Stimulated activated naive CD8-positive, alpha-beta T cell treated with anti-CD3 and anti-CD28 coated beads, Interleukin-15, amount 100 ng/mL, for 72 hours (primary cell): ENCODE measurements at regions not wholly inside any gene's neighbourhood (a gene's known extent, or its start where the extent isn't known, plus 50 kb on each side); places are given as distances from the start of the nearest gene placed in this dataset.

Source experiments
- ATAC-seq: fragments of 150-1000 bp; cut with Tn5 transposase; 2 replicates; pipeline ENCODE4 v1.10.0; 2021; ENCODE audit warnings: mild to moderate bottlenecking, moderate library complexity
- DNase-seq, 2 donors: peaks; one replicate each; pipeline ENCODE4 v3.0.0; 2021 to 2022
- H3K27ac Mint-ChIP-seq, 2 donors: one replicate each; pipeline ENCODE4 v1.8.0; 2022; ENCODE audit warnings: mild to moderate bottlenecking in 2 of 2, mixed read lengths in 2 of 2, moderate library complexity in 2 of 2
- H3K27me3 Mint-ChIP-seq: one replicate; pipeline ENCODE4 v1.8.0; 2022; ENCODE audit warnings: mixed read lengths
- H3K4me1 Mint-ChIP-seq: one replicate; pipeline ENCODE4 v1.8.0; 2022; ENCODE audit warnings: mild to moderate bottlenecking, mixed read lengths
- H3K4me3 Mint-ChIP-seq, 2 donors: one replicate each; pipeline ENCODE4 v1.8.0; 2022; ENCODE audit warnings: mild to moderate bottlenecking in 2 of 2, mixed read lengths in 2 of 2, moderate library complexity in 1 of 2
- H3K9me3 Mint-ChIP-seq, 2 donors: one replicate each; pipeline ENCODE4 v1.8.0; 2022; ENCODE audit warnings: mixed read lengths in 2 of 2

DNA sequence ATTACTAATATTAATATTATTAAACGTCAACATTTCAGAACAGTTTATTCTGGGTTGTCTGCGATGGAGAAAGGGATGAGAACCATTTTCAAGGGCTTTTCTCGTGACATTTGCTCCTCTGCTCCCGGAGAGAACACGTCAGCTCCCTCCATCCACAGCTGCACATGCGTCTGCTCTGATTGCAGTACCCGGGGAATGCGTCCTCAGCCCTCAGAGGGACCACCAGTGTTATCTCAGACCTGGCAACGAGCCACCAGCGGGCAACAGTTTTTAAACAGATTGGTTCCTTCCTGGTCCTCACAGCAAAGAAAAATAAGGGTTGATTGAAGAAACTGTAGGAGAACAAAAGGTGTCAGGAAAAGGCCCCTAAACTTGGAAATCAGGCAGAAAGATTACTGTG, 202.2 kb upstream of the ADAMTS9 start:
- Mint-ChIP-seq H3K27me3 (no peaks in the 10 kb centered on the region), H3K4me3 (no peak overlapping the region), H3K9me3 (peaks cover 15 to 16% of the 10 kb centered on the region in 2 donors), H3K4me1 (no peaks in the 10 kb centered on the region), H3K27ac (no peak overlapping the region)
- ATAC-seq (no peak), DNase-seq (no peak)

DNA sequence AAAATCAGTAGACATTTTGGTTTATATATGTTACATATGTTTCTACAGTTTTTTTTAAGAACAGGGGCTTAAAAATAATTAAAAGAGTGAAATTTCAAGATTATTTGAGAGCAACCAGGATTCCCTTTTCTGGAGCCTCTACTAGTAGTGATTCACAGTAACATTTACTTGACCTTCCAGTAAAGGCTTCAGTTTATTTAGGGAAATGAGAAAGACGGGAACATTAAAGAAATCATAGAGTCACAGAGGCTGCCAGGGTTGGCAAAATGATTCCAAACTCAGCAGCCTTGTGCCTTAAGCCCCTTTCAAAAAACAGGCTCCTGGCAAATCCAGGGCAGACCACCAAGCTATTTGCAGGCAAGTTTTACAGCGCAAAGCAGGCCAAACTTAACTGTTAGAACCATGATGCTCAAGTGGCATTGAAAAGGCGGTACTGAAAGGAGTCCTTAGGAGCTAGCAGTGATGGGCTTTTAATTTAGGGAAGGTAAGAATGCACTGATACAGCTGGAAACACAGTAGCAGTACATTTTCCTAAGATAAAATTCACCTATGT, 201.1 kb upstream of the ADAMTS9 start:
- Mint-ChIP-seq H3K4me3 (no peak overlapping the region), H3K27ac (no peak overlapping the region), H3K9me3 (peaks cover 15 to 16% of the 10 kb centered on the region in 2 donors), H3K4me1 (no peaks in the 10 kb centered on the region), H3K27me3 (no peaks in the 10 kb centered on the region)
- no peak for ATAC-seq
- no peak for DNase-seq

DNA sequence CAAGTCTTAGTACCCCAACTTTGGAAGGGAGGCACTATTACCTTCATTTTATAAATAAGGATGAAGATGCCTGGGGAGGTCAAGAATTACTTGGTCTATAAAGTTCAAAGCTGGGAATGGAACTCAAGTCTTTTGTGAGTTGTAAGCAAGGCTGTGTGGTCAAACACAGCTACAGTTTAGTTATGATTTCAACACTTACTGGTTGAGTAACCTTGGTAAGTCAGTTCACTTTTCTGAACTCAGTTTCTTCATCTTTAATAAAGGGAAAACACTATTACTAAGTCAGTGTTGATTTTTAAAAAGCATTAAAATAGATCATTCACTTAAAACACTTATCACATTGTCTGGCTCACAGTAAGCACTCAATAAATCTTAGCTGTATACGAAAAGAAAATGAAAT, 200.4 kb upstream of the ADAMTS9 start:
- Mint-ChIP-seq H3K4me3 (no peak overlapping the region), H3K4me1 (no peaks in the 10 kb centered on the region), H3K27me3 (no peaks in the 10 kb centered on the region), H3K9me3 (peaks cover 12% of the 10 kb centered on the region in 2 donors), H3K27ac (no peak overlapping the region)
- no peak for DNase-seq
- ATAC-seq, result no peak

DNA sequence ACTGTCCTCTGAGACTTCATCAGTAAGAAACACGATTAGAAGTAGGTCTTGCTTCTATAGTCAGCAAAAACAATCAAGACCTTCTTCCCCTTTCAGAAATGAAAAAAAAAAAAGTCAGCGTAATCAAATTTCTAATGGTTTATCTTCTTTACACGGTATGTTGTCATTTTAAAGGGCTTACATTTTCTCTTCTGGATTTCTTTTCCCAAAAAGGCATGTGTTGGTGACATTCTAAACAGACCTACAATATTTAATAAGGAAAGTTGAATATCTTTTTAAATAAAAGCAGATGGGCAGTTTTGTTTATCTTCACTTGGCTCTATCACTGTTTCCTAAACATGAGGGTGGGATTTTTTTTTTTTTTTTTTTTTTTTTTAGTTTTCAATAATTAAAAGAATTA, 197.3 kb upstream of the ADAMTS9 start:
- DNase-seq, result no peak
- no peaks in the 10 kb centered on the region for H3K4me1 Mint-ChIP-seq
- H3K9me3 Mint-ChIP-seq, result peaks cover 11 to 14% of the 10 kb centered on the region in 2 donors

DNA sequence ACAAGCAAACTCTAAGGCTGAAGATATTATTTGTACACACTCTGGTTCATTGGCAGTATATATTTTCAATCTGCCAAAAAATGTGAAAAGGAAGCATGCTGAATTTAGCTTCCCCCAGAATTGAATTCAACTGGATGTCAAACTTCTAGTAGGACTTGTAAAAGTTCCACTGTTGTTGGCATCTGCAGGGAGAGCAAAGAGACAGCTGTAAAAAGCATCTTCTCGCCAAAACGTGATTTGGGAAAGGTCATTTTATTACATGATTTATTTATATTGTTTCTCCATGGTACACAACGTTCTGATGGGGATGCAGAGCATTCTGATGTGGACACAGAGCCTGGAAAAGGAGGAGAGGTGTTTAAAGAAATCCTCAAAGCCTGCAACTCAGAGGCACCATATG, 196.7 kb upstream of the ADAMTS9 start:
- H3K27me3 Mint-ChIP-seq, result no peaks in the 10 kb centered on the region
- no peaks in the 10 kb centered on the region for H3K4me1 Mint-ChIP-seq
- no peak overlapping the region for H3K27ac Mint-ChIP-seq
- H3K4me3 Mint-ChIP-seq, result no peak overlapping the region
- ATAC-seq (no peak), DNase-seq (no peak)
- peaks cover 11 to 14% of the 10 kb centered on the region in 2 donors for H3K9me3 Mint-ChIP-seq

More for the DNA sequence above, 197.3 kb upstream of the ADAMTS9 start:
- Mint-ChIP-seq H3K4me3 (no peak overlapping the region), H3K27ac (no peak overlapping the region), H3K27me3 (no peaks in the 10 kb centered on the region)
- no peak for ATAC-seq

DNA sequence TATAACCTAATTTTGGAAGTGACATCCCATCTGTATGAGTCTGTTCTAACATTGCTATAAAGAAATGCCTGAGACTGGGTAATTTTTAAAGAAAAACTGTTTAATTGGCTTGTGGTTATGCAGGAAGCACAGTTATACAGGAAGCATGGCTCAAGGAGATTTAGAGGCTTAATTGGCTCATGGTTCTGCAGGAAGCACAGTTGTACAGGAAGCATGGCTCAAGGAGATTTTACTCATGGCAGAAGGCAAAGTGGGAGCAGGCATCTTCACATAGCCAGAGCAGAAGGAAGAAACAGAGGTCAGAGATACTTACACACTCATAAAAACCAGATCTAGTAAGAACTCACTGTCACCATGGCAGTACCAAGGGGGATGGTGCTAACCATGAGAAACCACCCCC, 193.1 kb upstream of the ADAMTS9 start:
- ATAC-seq (no peak), DNase-seq (no peak)
- Mint-ChIP-seq H3K9me3 (peaks cover 7 to 9% of the 10 kb centered on the region in 2 donors), H3K4me1 (no peaks in the 10 kb centered on the region), H3K4me3 (no peak overlapping the region), H3K27ac (no peak overlapping the region), H3K27me3 (no peaks in the 10 kb centered on the region)

DNA sequence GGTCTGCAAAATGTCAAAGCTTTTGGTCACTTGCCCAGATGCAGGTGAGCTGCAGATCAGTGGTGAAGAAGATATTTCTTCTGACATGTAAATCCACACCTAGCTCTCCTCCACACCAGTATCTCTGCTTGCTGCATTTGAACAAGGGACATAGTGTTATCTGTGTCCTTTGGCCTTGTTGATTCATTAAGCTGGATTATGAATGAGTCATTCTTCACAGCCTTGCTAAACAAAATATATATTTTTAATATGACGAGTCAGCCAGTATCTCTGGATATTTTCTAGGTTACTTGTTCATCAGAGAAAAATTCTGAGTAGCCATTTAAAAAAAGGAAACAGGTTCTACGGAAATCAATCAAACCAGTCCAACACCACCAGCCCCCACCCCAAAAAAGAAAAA, 190.6 kb upstream of the ADAMTS9 start:
- Mint-ChIP-seq H3K27ac (no peak overlapping the region), H3K27me3 (no peaks in the 10 kb centered on the region), H3K9me3 (peaks cover 9% of the 10 kb centered on the region in 2 donors), H3K4me1 (no peaks in the 10 kb centered on the region), H3K4me3 (no peak overlapping the region)
- ATAC-seq (no peak), DNase-seq (no peak)

DNA sequence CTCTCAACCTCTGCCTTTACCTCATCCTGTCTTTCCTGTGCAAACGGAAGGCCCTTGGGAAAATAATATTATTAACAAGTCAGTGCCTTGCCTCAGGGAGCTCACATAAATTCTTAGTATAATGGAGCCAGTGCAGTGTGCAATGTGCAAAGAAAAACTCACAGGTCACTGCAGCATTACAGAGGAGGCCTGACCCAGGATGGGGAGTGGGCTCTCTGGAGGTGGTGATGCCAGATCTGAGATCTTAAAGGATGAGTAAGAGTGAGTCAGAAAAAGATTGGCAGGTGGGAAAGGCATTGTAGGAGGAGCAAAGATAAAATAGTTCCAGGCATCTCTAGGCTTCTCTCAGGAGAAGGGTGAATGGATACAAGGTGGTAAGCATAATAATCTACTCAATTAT, 185.6 kb upstream of the ADAMTS9 start:
- DNase-seq (no peak), ATAC-seq (no peak)
- no peaks in the 10 kb centered on the region for H3K27me3 Mint-ChIP-seq
- H3K27ac Mint-ChIP-seq, result no peak overlapping the region
- H3K9me3 Mint-ChIP-seq, result peaks cover 0 to 4% of the 10 kb centered on the region in 2 donors
- H3K4me1 Mint-ChIP-seq, result no peaks in the 10 kb centered on the region
- H3K4me3 Mint-ChIP-seq, result no peak overlapping the region

DNA sequence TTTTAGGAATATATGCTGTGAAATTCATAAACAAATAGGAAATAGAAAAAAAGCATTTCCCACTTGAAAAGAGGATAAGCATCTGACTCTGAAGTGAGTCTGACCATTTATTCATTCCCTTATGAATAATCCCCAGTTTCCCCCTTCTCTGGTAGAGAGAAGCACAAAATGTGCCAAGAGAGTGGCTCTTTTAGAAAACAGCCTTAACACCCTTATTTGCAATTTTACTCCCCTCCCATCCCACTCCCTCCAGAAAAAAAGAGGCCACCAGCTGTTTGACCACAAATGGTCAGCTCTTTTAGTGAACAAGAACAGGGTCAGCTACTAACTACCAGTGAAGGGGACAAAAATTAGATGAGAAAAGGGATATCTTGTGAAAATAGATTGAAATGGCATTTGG, 184.5 kb upstream of the ADAMTS9 start:
- DNase-seq (no peak), ATAC-seq (no peak)
- Mint-ChIP-seq H3K4me3 (no peak overlapping the region), H3K9me3 (peaks cover 0 to 4% of the 10 kb centered on the region in 2 donors), H3K27ac (no peak overlapping the region), H3K27me3 (no peaks in the 10 kb centered on the region), H3K4me1 (no peaks in the 10 kb centered on the region)

DNA sequence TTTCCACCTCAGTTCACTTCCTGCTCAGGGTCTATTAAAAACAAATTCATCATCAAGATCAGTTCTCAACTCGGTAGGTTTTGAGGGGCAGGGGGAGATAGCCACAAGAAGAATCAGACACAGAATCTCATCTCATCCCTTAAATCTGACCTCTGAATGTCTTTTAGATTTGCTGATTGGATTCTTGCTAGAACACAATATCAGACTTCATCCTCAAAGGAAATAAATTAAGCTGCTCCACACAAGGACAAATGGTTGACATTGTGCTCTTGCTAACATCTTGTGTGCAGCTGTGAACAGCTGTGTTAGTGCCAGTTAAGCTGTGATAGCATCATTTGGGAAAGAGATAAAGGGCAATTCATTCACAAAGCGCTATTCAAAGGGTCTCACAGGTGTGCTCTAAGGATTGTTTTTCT, 184.0 kb upstream of the ADAMTS9 start:
- Mint-ChIP-seq H3K27ac (no peak overlapping the region), H3K4me1 (no peaks in the 10 kb centered on the region), H3K9me3 (peaks cover 0 to 4% of the 10 kb centered on the region in 2 donors), H3K27me3 (no peaks in the 10 kb centered on the region), H3K4me3 (no peak overlapping the region)
- ATAC-seq, result no peak
- no peak for DNase-seq

DNA sequence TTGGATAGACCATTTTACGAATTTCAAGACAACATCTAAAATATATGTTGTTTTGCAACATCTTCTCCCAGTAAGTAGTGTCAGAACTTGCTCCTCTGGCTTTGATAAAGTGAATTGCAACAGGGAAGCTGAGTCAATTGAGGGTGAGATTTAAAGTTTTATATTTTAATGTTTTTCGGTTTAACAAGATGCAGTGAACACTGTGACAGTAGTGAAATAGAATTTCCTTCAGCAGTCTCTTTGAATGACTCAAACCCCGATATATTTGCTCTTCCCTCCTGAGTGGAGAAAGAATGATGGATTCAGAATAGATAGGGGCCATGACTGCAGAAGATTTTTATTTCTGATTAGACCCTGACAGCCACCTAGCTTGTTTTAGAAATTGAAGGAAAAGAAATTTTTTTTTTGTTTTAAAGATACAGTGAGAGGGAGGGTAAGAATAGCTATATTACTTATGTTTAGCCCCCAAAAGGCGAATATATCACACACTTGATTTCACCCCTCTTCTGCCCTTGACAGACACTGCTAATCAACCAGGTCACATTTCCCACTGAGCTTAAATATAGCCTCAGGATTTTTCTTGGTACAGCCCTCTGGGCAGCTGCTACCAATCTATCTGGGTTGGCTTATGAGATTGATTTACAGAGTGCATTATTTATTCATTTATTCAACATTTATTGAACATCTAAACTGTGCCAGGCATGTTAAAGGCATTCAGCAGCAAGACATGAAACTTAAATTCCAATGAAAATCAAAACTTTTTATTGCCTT, 183.3 kb upstream of the ADAMTS9 start:
- no peak for ATAC-seq
- Mint-ChIP-seq H3K9me3 (peaks cover 0 to 4% of the 10 kb centered on the region in 2 donors), H3K27ac (no peak overlapping the region), H3K27me3 (no peaks in the 10 kb centered on the region), H3K4me1 (no peaks in the 10 kb centered on the region), H3K4me3 (no peak overlapping the region)
- no peak for DNase-seq

DNA sequence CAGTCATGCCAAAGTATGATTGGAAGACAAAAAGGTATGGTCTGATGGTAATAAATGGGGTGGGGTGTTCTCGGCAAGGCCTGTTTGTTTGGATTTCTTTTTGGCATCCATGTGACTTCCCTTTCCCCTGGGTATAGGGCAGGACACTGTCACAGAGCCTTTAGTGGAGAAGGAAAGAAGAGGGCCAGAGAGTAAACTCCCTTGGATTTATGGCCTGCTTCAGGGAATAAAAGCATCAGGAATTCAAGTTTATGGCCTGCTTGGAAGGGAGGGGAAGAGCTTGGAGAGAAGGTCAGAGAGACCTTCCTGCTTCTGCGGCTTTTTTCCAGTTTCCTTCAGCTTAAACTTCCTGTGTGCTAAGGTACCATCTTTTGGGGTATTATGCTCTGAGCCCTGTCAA, 179.4 kb upstream of the ADAMTS9 start:
- peaks cover 0 to 6% of the 10 kb centered on the region in 2 donors for H3K9me3 Mint-ChIP-seq
- no peak overlapping the region for H3K27ac Mint-ChIP-seq
- DNase-seq (no peak), ATAC-seq (no peak)
- no peak overlapping the region for H3K4me3 Mint-ChIP-seq
- H3K27me3 Mint-ChIP-seq, result no peaks in the 10 kb centered on the region
- no peaks in the 10 kb centered on the region for H3K4me1 Mint-ChIP-seq

DNA sequence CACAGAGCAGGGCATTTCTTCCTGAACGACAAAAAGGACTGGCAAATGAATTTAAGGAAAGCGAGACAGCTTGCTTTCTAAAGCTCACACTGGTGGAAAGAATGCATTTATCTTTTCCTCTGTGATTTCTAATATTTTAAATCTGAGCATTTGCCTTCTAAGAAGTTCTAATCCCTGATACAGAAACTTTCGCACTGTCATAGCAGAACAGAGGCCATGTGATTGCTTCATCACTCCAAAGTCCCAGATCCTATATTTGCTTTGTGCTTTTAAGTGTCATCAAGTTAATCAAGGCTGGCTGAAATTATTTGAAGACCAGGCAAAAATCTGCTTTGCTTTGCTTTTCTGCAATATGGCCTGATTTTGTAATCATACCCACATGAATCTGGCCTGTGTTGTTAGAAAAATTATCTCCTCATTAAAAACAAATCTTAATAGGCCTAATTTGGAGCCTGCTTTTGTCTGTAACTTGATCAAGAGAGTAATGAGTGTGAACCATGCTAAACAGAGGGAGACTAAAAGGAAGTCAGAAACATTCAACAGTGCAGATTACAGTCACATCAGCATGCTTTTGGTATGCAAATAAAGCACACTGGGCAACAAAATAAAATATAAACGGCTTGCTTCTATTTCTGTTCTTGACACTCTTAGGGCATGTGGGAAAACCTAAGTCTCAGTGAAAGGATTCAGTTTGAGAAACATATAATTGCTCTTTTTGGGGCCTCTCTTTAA, 178.2 kb upstream of the ADAMTS9 start:
- Mint-ChIP-seq H3K4me1 (no peaks in the 10 kb centered on the region), H3K4me3 (no peak overlapping the region), H3K27me3 (no peaks in the 10 kb centered on the region), H3K9me3 (peaks cover 0 to 10% of the 10 kb centered on the region in 2 donors), H3K27ac (no peak overlapping the region)
- ATAC-seq, result no peak
- no peak for DNase-seq

DNA sequence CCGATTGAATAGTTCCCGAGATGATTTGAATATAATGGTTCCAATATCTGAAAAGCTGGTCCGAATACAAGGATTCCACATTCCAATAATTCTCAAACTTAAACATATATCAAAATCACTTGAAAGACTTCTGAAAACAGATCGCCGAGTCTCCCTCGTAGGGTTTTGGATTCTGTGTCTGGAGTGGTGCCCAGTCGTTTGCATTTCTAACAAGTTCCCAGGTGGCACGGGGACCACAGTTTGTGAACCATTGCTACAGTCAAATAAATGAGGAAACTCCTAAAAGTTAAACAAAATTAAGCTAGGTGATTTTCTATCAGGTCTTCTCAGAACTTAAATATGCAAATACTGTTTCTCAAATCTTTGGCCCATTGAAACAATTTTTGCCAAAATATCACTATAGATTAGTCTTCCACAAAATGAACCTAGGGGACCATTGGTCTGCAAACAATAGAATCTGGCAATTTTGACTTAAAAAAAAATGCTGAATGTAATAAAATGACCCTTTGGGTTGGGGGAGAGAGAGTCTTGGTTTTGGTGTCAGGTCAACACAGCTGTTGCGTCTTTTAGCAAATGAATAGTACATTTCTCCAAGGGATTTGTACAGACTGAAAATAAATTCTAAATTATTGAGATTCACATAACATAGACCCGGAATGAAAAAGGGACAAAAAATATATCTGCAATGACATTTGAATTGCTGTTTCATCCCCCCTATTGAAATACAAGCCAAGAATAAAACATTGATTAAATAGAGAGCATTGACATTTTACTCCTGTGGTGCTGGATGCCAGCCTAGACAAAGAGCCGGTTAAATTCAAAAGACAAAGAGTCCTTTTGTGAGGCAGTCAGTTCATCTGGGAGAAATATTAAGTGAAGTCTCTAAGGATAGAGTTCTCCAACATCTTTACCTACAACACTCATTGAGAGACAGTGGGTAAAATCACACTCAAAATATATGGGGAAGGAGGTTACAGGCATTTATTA, 175.7 kb upstream of the ADAMTS9 start:
- H3K9me3 Mint-ChIP-seq, result peaks cover 0 to 10% of the 10 kb centered on the region in 2 donors
- no peak for DNase-seq
- peak overlapping the region in 1 of 2 donors; percentile 57 for H3K27ac Mint-ChIP-seq
- ATAC-seq, result no peak
- H3K4me1 Mint-ChIP-seq, result no peaks in the 10 kb centered on the region
- no peak overlapping the region for H3K4me3 Mint-ChIP-seq
- no peaks in the 10 kb centered on the region for H3K27me3 Mint-ChIP-seq

DNA sequence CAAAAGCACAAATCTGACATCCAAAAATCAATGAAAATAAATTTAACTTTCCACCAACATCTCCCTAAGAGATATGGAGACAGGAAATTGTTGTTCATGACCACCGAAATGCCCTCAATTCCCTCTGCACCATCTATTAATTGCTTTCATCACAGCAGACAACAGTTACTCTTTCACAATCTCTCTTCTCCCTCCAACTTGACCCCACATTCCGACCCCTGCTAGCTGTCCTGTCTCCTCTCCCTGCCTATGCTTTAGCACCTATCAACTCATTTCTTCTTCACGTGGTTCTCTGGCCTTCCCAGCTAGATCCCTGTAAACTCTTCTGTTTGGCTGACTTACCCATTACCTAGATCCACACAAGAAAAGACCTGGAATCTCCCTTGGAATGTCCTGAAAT, 173.9 kb upstream of the ADAMTS9 start:
- no peak overlapping the region for H3K4me3 Mint-ChIP-seq
- peaks cover 0 to 10% of the 10 kb centered on the region in 2 donors for H3K9me3 Mint-ChIP-seq
- ATAC-seq, result no peak
- no peak for DNase-seq
- no peak overlapping the region for H3K27ac Mint-ChIP-seq
- H3K4me1 Mint-ChIP-seq, result no peaks in the 10 kb centered on the region
- no peaks in the 10 kb centered on the region for H3K27me3 Mint-ChIP-seq
